ENCODE measurements at regions not wholly inside any gene's neighbourhood (a gene's known extent, or its start where the extent isn't known, plus 50 kb on each side); places are given as distances from the start of the nearest gene placed in this dataset.

DNA sequence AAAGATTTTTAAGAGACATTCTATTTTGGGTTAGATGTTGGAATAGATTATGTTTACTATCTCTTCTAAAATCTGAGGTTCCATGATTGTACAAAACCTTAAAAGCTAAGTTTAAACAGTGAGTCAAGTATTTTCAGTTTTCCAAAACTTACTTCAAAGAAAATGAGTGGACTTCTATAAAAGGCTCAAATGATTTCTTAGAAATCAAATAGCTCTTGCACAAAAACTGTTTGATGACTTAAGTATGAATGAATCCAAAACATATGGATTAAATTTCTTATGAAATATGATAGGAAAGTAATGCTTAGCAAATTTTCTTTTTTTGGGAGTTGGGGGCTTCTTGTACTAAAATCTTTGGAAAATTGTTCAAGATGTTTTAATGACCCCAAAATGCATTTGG lies 837.3 kb upstream of the SLC35B3 start:
- no peak for TF ChIP-seq POLR2A (IDR thresholded peaks at IDR 0.05; ENCODE audit: low read length)
- no peak for TF ChIP-seq GATA1 (IDR thresholded peaks at IDR 0.05; ENCODE audit: low read depth, low read length)
